Ovary (tissue), 7 donors: ENCODE measurements at regions not wholly inside any gene's neighbourhood (a gene's known extent, or its start where the extent isn't known, plus 50 kb on each side); places are given as distances from the start of the nearest gene placed in this dataset.
"Not testable (repeated sequence)": the region's sequence is repeated elsewhere in the genome, so short reads cannot be mapped to it uniquely, and the experiment has no call there.

Source experiments
- DNase-seq, 5 donors: peaks; one replicate each; pipeline ENCODE4 v3.0.0-alpha.2; 2019 to 2020
- H3K27ac ChIP-seq, 2 donors: fragments of 200-600 bp; one replicate each; pipeline versions ENCODE4 v1.5.1 to v1.8.0; 2019 to 2022
- H3K27me3 ChIP-seq: fragments of 200-600 bp; one replicate; pipeline ENCODE4 v1.8.0; 2022
- H3K36me3 ChIP-seq: fragments of 200-600 bp; sonication (generic); one replicate; pipeline ENCODE4 v1.5.1; 2019
- H3K4me1 ChIP-seq: one replicate; pipeline ENCODE4 v1.8.1; 2013; ENCODE audit warnings: mild to moderate bottlenecking, moderate library complexity; ENCODE audit not compliant: insufficient read depth
- H3K4me3 ChIP-seq: fragments of 200-600 bp; sonication (generic); one replicate; pipeline ENCODE4 v1.5.1; 2017
- H3K9me3 ChIP-seq, 2 donors: fragments of 200-600 bp in 1 of 2; sonication (generic) in 1 of 2; one replicate each; pipeline versions ENCODE4 v1.5.1 to v1.8.1; 2013 to 2019; ENCODE audit warnings: mild to moderate bottlenecking in 1 of 2, moderate library complexity in 1 of 2
- EP300 ChIP-seq: sonication (generic); formaldehyde crosslinking; IDR thresholded peaks from one replicate; pipeline ENCODE4 v1.6.1; 2017; ENCODE audit warnings: antibody characterized with exemption
- POLR2A ChIP-seq: fragments of 450-650 bp; IDR thresholded peaks from one replicate; pipeline ENCODE4 v1.6.1; 2017; ENCODE audit warnings: antibody characterized with exemption, mild to moderate bottlenecking, moderate library complexity
- WGBS, 3 donors: extraction: QIAGEN DNeasy Blood & Tissue Kit in 1 of 3; methylation state at CpG; one replicate each; pipeline versions ENCODE4 v1.1.5 to v1.1.7; 2013 to 2017; 5-methylcytosine and 5-hydroxymethylcytosine counted together
- intact Hi-C, 4 donors: fragments of 100-400 bp; cut with DNase I; formaldehyde crosslinking; loops; one replicate each; pipeline versions ENCODE4 v1.11.0 to v1.15.1; 2022 to 2023
- TF ChIP-seq, protein P1 (sequence below), 3 donors: fragments of 450-650 bp in 2 of 3; fragments of 200-600 bp in 1 of 3; IDR thresholded peaks; one replicate each; pipeline versions ENCODE4 v1.5.1 to v1.8.0; 2016 to 2022; ENCODE audit warnings: antibody characterized with exemption in 3 of 3, mild to moderate bottlenecking in 1 of 3
- donor health status: DM: no; HTN: no; CAD: no; lungs with moderate emphysema.
- donor health status: DM: no; HTN: no; CAD: no.
- donor health status: Bipolar disorder and iron deficiency.
- donor health status: DM: no; HTN: no; CAD: no.
- donor health status: DM: yes; HTN: yes; CAD: no.

- no peak overlapping the region for H3K4me3 ChIP-seq
- no peak for DNase-seq
Measured at GRCh38 chr4:166197166-166197565, 324.1 kb downstream of the TLL1 start.

GRCh38 chr4:166198041-166198440, 325.0 kb downstream of the TLL1 start:
- Histone ChIP-seq H3K27me3 (no peaks in the 10 kb centered on the region), H3K27ac (no peak overlapping the region), H3K36me3 (no peaks in the 10 kb centered on the region), H3K4me1 (no peaks in the 10 kb centered on the region), H3K4me3 (no peak overlapping the region), H3K9me3 (no peaks in the 10 kb centered on the region)
- intact Hi-C loops = no loop called here
- TF ChIP-seq, protein P1, sequence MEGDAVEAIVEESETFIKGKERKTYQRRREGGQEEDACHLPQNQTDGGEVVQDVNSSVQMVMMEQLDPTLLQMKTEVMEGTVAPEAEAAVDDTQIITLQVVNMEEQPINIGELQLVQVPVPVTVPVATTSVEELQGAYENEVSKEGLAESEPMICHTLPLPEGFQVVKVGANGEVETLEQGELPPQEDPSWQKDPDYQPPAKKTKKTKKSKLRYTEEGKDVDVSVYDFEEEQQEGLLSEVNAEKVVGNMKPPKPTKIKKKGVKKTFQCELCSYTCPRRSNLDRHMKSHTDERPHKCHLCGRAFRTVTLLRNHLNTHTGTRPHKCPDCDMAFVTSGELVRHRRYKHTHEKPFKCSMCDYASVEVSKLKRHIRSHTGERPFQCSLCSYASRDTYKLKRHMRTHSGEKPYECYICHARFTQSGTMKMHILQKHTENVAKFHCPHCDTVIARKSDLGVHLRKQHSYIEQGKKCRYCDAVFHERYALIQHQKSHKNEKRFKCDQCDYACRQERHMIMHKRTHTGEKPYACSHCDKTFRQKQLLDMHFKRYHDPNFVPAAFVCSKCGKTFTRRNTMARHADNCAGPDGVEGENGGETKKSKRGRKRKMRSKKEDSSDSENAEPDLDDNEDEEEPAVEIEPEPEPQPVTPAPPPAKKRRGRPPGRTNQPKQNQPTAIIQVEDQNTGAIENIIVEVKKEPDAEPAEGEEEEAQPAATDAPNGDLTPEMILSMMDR (IDR thresholded peaks at IDR 0.05) = no peak
- no peak for TF ChIP-seq EP300
- no peak for TF ChIP-seq POLR2A
- DNase-seq = no peak
- WGBS, 3 donors = 81 to 85% (median 82%) methylated on average over 6 of the region's 6 CpGs

More at GRCh38 chr4:166197166-166197565, 324.1 kb downstream of the TLL1 start:
- TF ChIP-seq POLR2A = no peak
- TF ChIP-seq EP300 = no peak
- TF ChIP-seq, protein P1 (IDR thresholded peaks at IDR 0.05) = no peak
- WGBS, 3 donors = 77 to 80% (median 79%) methylated on average over 3 of the region's 3 CpGs
- Histone ChIP-seq H3K9me3 (no peaks in the 10 kb centered on the region), H3K27me3 (no peaks in the 10 kb centered on the region), H3K27ac (no peak overlapping the region), H3K36me3 (no peaks in the 10 kb centered on the region), H3K4me1 (no peaks in the 10 kb centered on the region)
- intact Hi-C loops = no loop called here

GRCh38 chr4:166198516-166199310, 325.7 kb downstream of the TLL1 start:
- H3K4me3 ChIP-seq = no peak overlapping the region
- no peak for DNase-seq
- H3K36me3 ChIP-seq = no peaks in the 10 kb centered on the region
- no peaks in the 10 kb centered on the region for H3K4me1 ChIP-seq
- no peak overlapping the region for H3K27ac ChIP-seq
- no peaks in the 10 kb centered on the region for H3K27me3 ChIP-seq
- intact Hi-C loops = no loop called here
- TF ChIP-seq, protein P1 (IDR thresholded peaks at IDR 0.05) = no peak
- WGBS, 3 donors = 79 to 86% (median 85%) methylated on average over 12 of the region's 12 CpGs
- no peaks in the 10 kb centered on the region for H3K9me3 ChIP-seq

- intact Hi-C loops = no loop called here
- Histone ChIP-seq H3K4me1 (no peaks in the 10 kb centered on the region), H3K9me3 (no peaks in the 10 kb centered on the region), H3K27me3 (no peaks in the 10 kb centered on the region), H3K27ac (no peak overlapping the region), H3K4me3 (no peak overlapping the region), H3K36me3 (no peaks in the 10 kb centered on the region)
- no peak for TF ChIP-seq EP300
- TF ChIP-seq, protein P1 (IDR thresholded peaks at IDR 0.05) = no peak
- TF ChIP-seq POLR2A = no peak
- WGBS, 3 donors = 72 to 80% (median 79%) methylated on average over 4 of the region's 4 CpGs
- DNase-seq = no peak
Measured at GRCh38 chr4:166202991-166203390, 330.0 kb downstream of the TLL1 start.

DNA sequence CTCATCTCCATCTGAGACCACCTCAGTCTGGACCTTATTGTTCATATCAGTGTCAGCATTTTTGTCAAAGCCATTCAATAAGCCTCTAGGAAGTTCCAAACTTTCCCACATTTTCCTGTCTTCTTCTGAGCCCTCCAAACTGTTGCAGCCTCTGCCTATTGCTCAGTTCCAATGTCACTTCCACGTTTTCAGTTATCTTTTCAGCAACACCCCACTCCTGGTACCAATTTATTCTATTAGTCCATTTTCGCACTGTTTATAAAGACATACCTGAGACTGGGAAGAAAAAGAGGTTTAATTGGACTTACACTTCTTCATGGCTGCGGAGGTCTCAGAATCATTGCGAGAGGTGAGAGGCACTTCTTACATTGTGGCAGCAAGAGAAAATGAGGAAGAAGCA, 339.3 kb downstream of the TLL1 start:
- H3K27ac ChIP-seq, H3K27me3 ChIP-seq, H3K4me1 ChIP-seq, intact Hi-C loops, H3K36me3 ChIP-seq, H3K4me3 ChIP-seq, DNase-seq, H3K9me3 ChIP-seq: not testable (repeated sequence)
- 87 to 92% (median 92%) methylated on average over 4 of the region's 4 CpGs for WGBS, 3 donors
